ENCODE measurements at regions not wholly inside any gene's neighbourhood (a gene's known extent, or its start where the extent isn't known, plus 50 kb on each side); places are given as distances from the start of the nearest gene placed in this dataset.

DNA sequence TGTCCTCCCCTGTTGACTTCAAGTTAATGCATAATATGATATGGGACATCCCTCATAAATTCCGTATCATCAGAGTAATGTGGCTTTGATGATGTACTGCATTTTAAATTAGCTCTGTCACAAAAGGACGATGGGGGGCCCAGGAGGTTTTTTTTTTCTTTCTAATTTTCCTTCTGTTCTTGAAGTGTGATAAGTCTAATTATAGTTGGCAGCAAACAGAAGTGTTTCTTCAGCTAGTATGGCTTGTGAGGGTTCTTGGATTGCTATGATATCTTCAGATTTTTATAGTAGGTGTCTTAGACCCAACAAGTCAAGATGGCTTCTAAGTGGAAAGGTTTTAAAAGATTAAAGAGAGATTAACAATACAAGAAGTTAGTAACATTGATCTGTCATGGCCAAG is 796.2 kb upstream of the RBFOX1 start:
- Mint-ChIP-seq H3K27ac (no peak overlapping the region), H3K4me3 (no peak overlapping the region), H3K4me1 (ENCODE audit: low read depth) (no peaks in the 10 kb centered on the region), H3K36me3 (no peaks in the 10 kb centered on the region), H3K27me3 (no peaks in the 10 kb centered on the region), H3K9me3 (ENCODE audit: low read depth) (peaks cover 5% of the 10 kb centered on the region)

DNA sequence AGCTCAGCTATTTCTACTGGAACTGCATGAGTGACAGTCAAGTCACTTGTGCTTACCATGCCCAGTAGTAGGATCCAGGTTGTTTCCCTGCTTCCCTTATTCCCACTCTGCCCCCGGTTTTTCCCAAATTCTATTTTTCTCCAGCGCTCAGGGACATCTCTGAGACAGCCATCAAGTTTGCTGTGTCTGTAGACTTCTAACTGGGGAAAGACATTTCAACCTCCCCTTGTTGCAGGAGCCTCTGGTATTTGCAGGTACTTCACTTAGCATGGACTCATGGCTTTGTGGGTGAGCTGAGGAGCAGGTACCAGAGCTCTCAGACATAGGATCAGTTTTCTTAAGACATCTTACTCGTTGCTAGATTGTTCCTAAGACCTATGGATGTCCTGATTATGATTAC is 801.6 kb upstream of the RBFOX1 start:
- Mint-ChIP-seq H3K9me3 (ENCODE audit: low read depth) (peaks cover 12% of the 10 kb centered on the region), H3K27ac (no peak overlapping the region)

DNA sequence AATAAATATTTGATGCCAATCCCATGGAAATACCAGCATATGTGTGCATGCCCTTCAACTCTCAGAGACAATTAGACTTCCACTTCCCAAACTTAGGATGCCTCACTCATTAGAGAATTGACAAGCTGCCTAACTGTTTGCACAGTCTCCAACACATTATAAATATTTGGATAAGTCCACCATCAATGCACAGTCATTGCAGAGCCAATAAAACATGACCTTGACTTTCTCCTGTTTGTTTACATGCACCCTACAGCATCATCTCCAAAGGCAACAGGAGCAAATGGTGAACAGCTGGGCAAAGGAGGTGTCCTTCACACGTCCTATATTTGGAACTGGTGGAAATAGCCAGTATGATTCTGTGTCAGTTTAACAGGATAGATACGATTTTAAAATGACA is 804.4 kb upstream of the RBFOX1 start:
- Mint-ChIP-seq H3K4me1 (ENCODE audit: low read depth) (no peaks in the 10 kb centered on the region), H3K27me3 (no peaks in the 10 kb centered on the region), H3K36me3 (no peaks in the 10 kb centered on the region), H3K27ac (no peak overlapping the region), H3K9me3 (ENCODE audit: low read depth) (peaks cover 12% of the 10 kb centered on the region), H3K4me3 (no peak overlapping the region)

More for the DNA sequence above, 801.6 kb upstream of the RBFOX1 start:
- Mint-ChIP-seq H3K27me3 (no peaks in the 10 kb centered on the region), H3K36me3 (no peaks in the 10 kb centered on the region), H3K4me1 (ENCODE audit: low read depth) (no peaks in the 10 kb centered on the region), H3K4me3 (no peak overlapping the region)

DNA sequence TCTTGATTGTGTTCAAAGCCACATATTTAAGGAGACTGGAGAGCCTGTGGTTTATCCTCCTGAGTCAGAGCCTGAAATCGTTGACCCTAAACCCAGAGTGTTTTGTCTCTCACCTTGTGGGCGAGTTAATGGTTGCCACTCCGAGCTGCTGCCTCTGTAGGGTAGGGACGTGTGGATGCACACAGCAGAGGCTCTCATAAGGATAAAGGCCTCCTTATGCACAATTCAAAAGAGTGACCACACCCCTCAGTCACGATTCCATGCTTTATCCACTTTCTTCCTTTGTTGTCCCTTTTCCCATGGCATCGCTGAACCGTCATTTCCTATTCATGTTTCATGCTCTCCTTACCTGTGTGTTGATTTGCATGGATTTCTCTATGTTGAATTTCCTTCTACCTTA is 805.0 kb upstream of the RBFOX1 start:
- H3K9me3 Mint-ChIP-seq (ENCODE audit: low read depth), result peaks cover 10% of the 10 kb centered on the region
- no peak overlapping the region for H3K27ac Mint-ChIP-seq
- no peaks in the 10 kb centered on the region for H3K4me1 Mint-ChIP-seq (ENCODE audit: low read depth)
- H3K27me3 Mint-ChIP-seq, result no peaks in the 10 kb centered on the region
- H3K36me3 Mint-ChIP-seq, result no peaks in the 10 kb centered on the region
- no peak overlapping the region for H3K4me3 Mint-ChIP-seq

DNA sequence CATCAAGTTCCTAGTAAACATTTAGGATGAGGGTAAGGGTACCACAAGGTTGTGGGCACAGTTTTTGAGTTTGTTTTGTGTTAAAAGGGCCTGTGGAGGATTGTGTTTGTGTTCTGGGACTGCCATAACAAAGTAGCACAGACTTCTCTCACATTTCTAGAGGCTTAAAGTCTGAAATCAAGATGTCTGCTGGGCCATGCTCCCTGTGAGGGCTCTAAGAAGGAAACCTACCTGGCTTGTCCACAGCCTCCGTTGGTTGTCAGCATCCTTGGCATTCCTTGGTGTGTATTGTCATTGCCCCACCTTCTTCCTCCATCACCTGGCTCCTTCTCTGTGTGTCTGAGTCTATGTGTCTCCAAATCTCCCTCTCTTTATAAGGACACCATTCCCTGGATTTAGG is 808.1 kb upstream of the RBFOX1 start:
- Mint-ChIP-seq H3K9me3 (ENCODE audit: low read depth) (peaks cover 7% of the 10 kb centered on the region), H3K36me3 (no peaks in the 10 kb centered on the region), H3K4me1 (ENCODE audit: low read depth) (no peaks in the 10 kb centered on the region), H3K4me3 (no peak overlapping the region), H3K27ac (no peak overlapping the region), H3K27me3 (no peaks in the 10 kb centered on the region)

DNA sequence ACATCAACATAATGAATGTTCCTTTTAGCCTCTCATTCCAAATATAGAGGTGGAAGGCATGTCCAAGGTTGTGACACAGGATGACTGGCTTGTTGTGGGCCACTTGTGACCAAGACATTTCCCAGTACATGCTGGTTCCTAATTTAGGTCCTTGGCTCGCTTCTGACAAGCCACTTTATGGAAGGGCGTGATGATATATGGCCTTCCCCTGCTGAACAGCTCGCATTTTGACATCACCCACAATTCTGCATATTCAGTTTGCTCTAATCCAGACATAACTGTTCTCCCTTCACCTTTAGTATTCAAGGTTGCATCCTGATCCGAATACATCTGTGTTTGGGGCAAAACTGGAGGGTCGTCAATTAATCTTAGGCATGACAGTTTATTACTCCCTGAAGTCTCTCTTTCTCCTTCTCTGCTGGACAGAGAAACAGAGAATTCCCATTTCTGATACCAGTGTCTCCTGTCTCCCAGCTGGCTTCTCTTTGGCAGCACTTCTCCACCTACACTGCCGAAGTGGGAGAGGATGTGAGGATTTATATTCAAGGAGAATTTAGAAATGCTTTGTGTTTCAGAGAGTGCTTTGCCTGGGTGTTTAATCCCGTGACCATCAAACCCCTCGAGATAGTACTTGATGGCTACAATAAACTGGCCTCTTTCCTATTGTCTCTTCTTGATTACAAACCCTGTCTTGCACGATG is 815.5 kb upstream of the RBFOX1 start:
- Mint-ChIP-seq H3K4me1 (ENCODE audit: low read depth) (no peaks in the 10 kb centered on the region), H3K27ac (no peak overlapping the region), H3K36me3 (no peaks in the 10 kb centered on the region), H3K27me3 (no peaks in the 10 kb centered on the region), H3K9me3 (ENCODE audit: low read depth) (peaks cover 7% of the 10 kb centered on the region), H3K4me3 (no peak overlapping the region)

DNA sequence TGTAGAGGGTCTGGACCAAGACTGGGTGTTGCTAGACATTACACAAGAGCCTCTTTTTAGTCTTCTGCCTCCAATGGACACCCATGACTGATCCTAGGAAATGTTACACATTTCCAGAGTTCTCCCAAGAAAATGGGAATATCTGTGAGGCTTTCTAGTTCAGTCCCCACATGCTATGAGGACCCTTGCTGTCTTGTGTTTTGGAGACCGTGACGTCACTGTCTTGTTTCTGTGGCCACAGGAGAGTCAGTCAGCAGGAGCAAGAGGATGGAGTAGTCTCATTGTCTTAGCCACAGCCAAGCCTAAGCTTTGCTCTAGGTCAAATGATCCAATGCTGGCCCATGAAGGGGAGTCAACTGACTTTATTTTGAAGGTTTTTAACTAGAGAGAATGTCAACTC is 820.1 kb upstream of the RBFOX1 start:
- Mint-ChIP-seq H3K27me3 (peaks cover 1% of the 10 kb centered on the region), H3K27ac (no peak overlapping the region), H3K36me3 (no peaks in the 10 kb centered on the region), H3K4me1 (ENCODE audit: low read depth) (no peaks in the 10 kb centered on the region), H3K9me3 (ENCODE audit: low read depth) (peaks cover 10% of the 10 kb centered on the region), H3K4me3 (no peak overlapping the region)

DNA sequence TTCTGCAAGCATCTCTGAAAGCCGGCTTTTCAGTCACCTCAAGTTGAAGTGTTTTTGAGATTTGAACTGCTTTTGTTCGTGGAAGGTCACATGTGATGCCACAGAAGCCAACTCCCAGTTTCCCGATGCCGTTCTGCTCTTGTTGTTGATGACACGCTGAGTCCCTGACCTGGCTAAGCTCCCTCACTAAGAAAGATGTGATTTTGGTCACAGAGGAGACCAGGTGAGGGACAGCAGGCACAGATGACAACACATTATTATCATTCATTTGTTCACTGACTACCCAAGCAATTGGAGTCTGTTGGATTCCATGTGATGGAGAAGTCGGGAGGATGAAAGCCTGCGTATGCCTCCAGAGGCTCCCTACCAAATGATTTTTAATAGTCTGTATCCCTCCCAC is 822.4 kb upstream of the RBFOX1 start:
- H3K4me1 Mint-ChIP-seq (ENCODE audit: low read depth), result no peaks in the 10 kb centered on the region
- H3K9me3 Mint-ChIP-seq (ENCODE audit: low read depth), result peaks cover 23% of the 10 kb centered on the region
- H3K27me3 Mint-ChIP-seq, result peaks cover 8% of the 10 kb centered on the region
- H3K27ac Mint-ChIP-seq, result no peak overlapping the region
- no peak overlapping the region for H3K4me3 Mint-ChIP-seq
- no peaks in the 10 kb centered on the region for H3K36me3 Mint-ChIP-seq

DNA sequence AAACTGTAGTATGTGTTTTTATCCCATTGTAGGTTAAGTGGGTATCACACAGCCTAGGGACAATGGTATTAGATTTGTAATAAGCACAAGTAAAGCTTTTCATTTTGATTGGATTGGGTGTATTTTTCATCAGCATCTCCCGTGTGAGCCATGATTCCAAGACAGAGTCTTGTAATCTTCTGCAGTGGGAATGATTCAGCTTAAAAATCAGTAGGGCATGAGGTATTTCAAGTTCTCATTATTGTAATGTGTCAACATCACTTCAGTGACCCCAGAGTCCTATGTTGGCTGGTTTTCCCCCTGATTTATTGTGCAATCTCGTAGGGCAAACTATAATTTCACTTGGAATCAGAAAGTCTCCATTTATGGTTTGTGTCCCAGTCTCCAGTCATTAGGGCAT is 833.2 kb upstream of the RBFOX1 start:
- Mint-ChIP-seq H3K36me3 (no peaks in the 10 kb centered on the region), H3K27me3 (no peaks in the 10 kb centered on the region), H3K9me3 (ENCODE audit: low read depth) (peaks cover 4% of the 10 kb centered on the region), H3K4me3 (no peak overlapping the region), H3K4me1 (ENCODE audit: low read depth) (no peaks in the 10 kb centered on the region), H3K27ac (no peak overlapping the region)

DNA sequence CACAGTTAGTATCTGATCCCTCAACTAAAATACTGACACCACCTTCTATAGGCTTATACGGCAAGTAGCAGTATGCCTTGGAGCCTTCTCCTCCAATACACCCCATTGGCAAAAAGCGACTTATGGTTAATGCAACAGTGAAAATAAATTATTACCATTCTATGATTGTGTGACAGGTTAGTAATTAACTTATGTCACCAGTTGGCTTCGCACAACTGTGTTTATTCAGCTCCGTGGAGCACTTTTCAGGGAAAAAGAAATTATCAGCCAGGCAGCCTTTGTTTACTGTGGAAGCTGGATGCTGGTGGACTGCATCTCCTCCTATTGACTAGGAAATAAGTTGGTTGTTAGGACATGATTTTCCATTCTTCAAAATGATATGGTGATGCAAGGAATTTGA is 833.8 kb upstream of the RBFOX1 start:
- H3K36me3 Mint-ChIP-seq, result no peaks in the 10 kb centered on the region
- H3K27me3 Mint-ChIP-seq, result no peaks in the 10 kb centered on the region
- H3K4me3 Mint-ChIP-seq, result no peak overlapping the region
- no peaks in the 10 kb centered on the region for H3K4me1 Mint-ChIP-seq (ENCODE audit: low read depth)
- H3K9me3 Mint-ChIP-seq (ENCODE audit: low read depth), result peaks cover 4% of the 10 kb centered on the region
- H3K27ac Mint-ChIP-seq, result no peak overlapping the region

DNA sequence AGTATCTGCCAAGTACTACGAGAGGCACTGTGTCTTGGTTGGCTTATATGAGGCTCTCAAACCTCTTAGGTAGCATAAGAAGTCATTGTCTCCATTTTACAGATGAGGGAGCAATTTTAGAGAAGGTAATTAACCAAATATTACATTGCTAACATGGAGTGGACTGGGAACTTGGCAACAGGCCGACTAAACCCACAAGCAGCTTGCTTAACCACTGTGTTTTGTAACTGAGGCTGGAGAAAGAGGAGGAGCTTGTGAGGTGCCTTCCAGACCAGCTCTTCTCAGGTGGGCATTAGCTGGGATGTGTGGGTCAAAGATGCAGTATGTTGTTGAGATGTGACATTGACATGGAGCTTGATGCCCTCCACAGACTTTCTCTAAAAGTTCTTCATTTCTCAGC is 835.6 kb upstream of the RBFOX1 start:
- Mint-ChIP-seq H3K4me1 (ENCODE audit: low read depth) (no peaks in the 10 kb centered on the region), H3K4me3 (no peak overlapping the region), H3K27me3 (no peaks in the 10 kb centered on the region), H3K36me3 (no peaks in the 10 kb centered on the region), H3K9me3 (ENCODE audit: low read depth) (peaks cover 7% of the 10 kb centered on the region), H3K27ac (no peak overlapping the region)

DNA sequence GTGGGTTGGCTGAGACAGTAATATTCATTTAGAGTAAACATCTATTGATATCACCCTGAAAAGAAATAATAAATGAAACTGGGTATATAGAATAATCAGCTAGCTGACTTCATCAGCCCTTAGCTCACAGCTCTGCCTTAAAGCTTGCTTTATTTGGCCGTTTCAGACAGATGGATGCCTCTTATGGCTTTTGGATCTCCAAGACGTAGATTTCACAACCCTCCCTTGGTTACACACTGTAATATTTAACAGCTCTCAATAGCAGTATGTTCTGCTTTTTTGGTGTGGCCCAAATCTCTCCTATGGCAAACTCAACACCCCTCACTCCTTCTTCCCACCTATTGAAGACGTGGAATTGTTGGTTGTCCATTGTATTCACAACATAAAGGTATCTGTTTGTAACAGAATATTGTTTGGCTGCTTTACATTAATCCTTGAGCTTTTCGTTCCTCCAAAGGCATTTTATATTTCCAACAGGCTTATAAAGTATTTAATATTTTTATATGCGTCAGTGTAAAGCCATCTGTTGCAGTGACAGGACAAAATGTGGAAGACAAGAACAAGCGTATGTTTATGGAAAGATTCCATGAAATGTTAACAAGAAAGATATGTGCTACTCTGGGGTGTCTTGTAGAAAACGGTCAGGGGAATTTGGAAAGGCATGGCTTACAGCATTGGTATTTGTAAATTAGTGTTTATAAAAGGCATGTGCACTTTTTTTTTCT is 837.0 kb upstream of the RBFOX1 start:
- H3K4me1 Mint-ChIP-seq (ENCODE audit: low read depth), result no peaks in the 10 kb centered on the region
- no peaks in the 10 kb centered on the region for H3K36me3 Mint-ChIP-seq
- H3K27me3 Mint-ChIP-seq, result no peaks in the 10 kb centered on the region
- H3K4me3 Mint-ChIP-seq, result no peak overlapping the region
- H3K27ac Mint-ChIP-seq, result no peak overlapping the region
- H3K9me3 Mint-ChIP-seq (ENCODE audit: low read depth), result peaks cover 3% of the 10 kb centered on the region

DNA sequence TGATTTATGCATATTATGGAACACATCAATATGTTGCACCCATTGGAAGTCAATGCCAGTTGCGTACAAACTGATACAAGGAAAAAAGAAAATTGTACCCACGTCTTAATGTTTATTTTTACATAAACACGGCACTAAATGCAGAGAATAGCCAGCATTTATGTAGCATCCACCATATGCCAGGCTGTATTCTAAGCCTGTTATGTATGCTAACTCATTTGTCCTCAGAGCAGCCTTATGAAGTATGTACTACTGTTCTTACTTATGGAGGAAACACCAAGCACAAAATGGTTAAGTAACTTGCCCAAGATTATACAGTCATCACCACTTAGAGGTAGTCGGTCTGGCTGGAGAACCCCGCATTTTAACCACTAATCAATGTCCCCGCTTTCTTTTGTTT is 837.9 kb upstream of the RBFOX1 start:
- Mint-ChIP-seq H3K27me3 (no peaks in the 10 kb centered on the region), H3K27ac (no peak overlapping the region), H3K9me3 (ENCODE audit: low read depth) (peaks cover 3% of the 10 kb centered on the region), H3K36me3 (no peaks in the 10 kb centered on the region), H3K4me1 (ENCODE audit: low read depth) (no peaks in the 10 kb centered on the region), H3K4me3 (no peak overlapping the region)

DNA sequence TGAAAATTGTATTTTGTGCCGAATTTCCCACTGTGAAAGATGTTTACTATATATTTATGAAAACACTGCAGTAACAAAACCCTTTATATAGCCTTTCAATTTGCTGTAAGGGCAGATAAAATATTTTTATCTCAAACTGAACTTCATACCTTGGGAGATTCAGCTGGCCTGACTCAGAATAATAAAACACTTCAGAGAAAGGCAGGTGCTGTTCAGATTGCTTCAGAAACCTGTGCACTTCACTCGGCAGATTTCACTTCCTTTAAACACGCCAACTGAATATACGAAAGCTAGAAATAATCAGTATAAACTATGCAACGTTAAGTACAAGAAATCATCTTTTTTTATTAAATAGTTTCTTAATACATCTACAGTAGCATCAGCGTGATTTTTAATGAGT is 839.1 kb upstream of the RBFOX1 start:
- Mint-ChIP-seq H3K36me3 (no peaks in the 10 kb centered on the region), H3K9me3 (ENCODE audit: low read depth) (peaks cover 3% of the 10 kb centered on the region), H3K4me1 (ENCODE audit: low read depth) (no peaks in the 10 kb centered on the region), H3K4me3 (no peak overlapping the region), H3K27me3 (no peaks in the 10 kb centered on the region), H3K27ac (no peak overlapping the region)

DNA sequence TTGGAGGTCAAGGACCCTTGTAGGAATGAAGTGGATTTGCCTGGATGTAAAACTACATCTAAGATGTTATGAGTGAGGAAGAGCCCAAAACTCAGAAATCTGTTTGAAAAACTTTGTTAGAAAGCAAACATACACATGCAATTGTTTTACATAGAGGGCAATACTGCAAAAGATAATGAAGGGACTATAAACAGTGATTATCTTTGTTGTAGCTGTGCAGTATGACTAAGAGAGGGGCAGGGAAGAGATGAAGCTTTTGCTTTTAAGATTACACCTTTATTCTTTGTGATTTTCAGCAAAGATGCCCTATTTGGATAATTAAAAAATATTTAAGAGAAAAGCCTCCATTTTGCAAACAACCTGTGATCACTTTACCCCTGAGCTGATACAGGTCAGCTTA is 839.9 kb upstream of the RBFOX1 start:
- Mint-ChIP-seq H3K36me3 (no peaks in the 10 kb centered on the region), H3K4me3 (no peak overlapping the region), H3K27ac (no peak overlapping the region), H3K4me1 (ENCODE audit: low read depth) (no peaks in the 10 kb centered on the region), H3K9me3 (ENCODE audit: low read depth) (peaks cover 8% of the 10 kb centered on the region), H3K27me3 (no peaks in the 10 kb centered on the region)

DNA sequence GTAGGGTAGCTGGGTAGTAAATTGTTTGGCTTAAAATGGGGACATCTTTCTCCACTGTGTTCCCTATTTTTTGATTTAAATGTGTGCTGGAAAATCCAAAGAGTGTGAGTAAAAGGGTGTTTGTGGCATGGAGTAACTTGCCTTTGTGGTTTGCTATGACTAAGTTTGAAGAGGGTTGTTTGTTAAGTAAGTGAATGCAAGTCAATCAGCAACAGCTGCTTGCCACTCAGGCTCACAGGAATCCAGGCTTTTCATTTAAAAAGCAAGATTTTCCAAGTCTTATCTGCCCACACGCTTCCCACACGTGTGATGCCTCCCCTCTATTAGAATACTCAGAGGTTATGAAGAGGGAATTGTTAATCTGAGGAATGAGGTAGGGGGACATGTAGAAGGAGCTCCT is 847.7 kb upstream of the RBFOX1 start:
- H3K27me3 Mint-ChIP-seq, result peaks cover 11% of the 10 kb centered on the region
- no peaks in the 10 kb centered on the region for H3K36me3 Mint-ChIP-seq

More for the DNA sequence above, 847.7 kb upstream of the RBFOX1 start:
- Mint-ChIP-seq H3K4me1 (ENCODE audit: low read depth) (no peaks in the 10 kb centered on the region), H3K9me3 (ENCODE audit: low read depth) (peaks cover 5% of the 10 kb centered on the region), H3K27ac (no peak overlapping the region), H3K4me3 (no peak overlapping the region)
